A673 (cell line): ENCODE measurements at regions not wholly inside any gene's neighbourhood (a gene's known extent, or its start where the extent isn't known, plus 50 kb on each side); places are given as distances from the start of the nearest gene placed in this dataset.

Experiments
- EZH2 ChIP-seq: fragments of 200-600 bp; sonication (generic); IDR thresholded peaks from 2 replicates; pipeline ENCODE4 v1.6.1; 2017; ENCODE audit warnings: borderline replicate concordance, low read depth, mild to moderate bottlenecking, mixed read lengths, antibody characterized with exemption, low read length; ENCODE audit not compliant: poor library complexity, severe bottlenecking
- TF ChIP-seq, protein P1 (sequence below): fragments of 300-800, 200-600 bp; sonication (generic); conservative IDR thresholded peaks from 2 replicates; pipeline ENCODE4 v1.5.1; 2017; ENCODE audit warnings: low read depth, mild to moderate bottlenecking, antibody characterized with exemption, low read length, moderate library complexity, mixed read lengths

DNA sequence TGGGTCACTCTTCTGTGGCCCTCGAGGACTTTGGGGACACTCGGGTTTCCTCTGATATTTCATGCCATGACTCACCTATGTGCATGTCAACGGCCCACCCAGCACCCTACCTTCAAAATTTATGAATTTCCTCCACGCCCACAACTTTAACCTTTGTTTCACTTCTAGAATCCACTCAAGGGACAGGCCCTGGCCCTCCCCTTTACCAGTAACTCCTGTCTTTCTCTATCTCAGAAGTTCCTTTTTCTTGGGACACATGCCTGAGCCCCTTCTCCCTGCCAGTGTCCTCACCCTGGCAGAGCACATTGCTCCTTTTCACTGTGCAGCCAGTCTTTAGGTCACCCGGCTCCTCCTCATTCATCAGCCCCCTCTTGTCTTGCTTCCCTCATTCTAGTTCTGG, 282.5 kb upstream of the KLF6 start:
- TF ChIP-seq EZH2: no peak
- TF ChIP-seq, protein P1, sequence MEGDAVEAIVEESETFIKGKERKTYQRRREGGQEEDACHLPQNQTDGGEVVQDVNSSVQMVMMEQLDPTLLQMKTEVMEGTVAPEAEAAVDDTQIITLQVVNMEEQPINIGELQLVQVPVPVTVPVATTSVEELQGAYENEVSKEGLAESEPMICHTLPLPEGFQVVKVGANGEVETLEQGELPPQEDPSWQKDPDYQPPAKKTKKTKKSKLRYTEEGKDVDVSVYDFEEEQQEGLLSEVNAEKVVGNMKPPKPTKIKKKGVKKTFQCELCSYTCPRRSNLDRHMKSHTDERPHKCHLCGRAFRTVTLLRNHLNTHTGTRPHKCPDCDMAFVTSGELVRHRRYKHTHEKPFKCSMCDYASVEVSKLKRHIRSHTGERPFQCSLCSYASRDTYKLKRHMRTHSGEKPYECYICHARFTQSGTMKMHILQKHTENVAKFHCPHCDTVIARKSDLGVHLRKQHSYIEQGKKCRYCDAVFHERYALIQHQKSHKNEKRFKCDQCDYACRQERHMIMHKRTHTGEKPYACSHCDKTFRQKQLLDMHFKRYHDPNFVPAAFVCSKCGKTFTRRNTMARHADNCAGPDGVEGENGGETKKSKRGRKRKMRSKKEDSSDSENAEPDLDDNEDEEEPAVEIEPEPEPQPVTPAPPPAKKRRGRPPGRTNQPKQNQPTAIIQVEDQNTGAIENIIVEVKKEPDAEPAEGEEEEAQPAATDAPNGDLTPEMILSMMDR: no peak
